ENCODE measurements at regions not wholly inside any gene's neighbourhood (a gene's known extent, or its start where the extent isn't known, plus 50 kb on each side); places are given as distances from the start of the nearest gene placed in this dataset.
"Not testable (repeated sequence)": the region's sequence is repeated elsewhere in the genome, so short reads cannot be mapped to it uniquely, and the experiment has no call there.

DNA sequence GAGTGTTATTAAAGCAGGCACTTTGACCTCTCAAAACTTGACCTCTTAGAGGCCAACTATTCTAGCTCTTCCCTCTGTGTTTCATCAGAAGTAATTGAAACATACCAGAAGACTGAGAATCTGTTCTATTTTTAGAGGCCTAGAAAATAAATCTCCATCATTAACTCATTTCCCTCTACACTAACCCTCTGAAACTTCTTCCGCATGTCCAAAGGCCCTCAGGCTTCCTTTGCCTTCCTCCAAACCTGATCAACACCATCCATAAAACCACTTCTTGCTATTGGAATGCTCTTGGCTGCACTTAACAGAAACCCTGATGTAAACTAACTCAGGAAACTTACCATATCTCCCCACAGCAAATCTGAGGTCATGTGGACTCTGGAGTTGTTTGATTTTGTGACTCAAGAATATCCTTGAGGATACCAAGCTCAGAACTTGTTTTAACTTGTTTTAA, 196.4 kb downstream of the RPAP3 start:
- no peaks in the 10 kb centered on the region for H3K27me3 Mint-ChIP-seq
- ATAC-seq (replicated peaks; ENCODE audit: extremely low read depth, poor library complexity, severe bottlenecking) (no peak), DNase-seq (ENCODE audit: low spot score in 2 of 2) (no peak)
- H3K4me3 Mint-ChIP-seq = no peak overlapping the region
- no peak overlapping the region for H3K27ac Mint-ChIP-seq (ENCODE audit: low read depth)
- no peaks in the 10 kb centered on the region for H3K4me1 Mint-ChIP-seq
- H3K36me3 Mint-ChIP-seq (ENCODE audit: insufficient read depth) = peaks cover 1% of the 10 kb centered on the region
- no peaks in the 10 kb centered on the region for H3K9me3 Mint-ChIP-seq

DNA sequence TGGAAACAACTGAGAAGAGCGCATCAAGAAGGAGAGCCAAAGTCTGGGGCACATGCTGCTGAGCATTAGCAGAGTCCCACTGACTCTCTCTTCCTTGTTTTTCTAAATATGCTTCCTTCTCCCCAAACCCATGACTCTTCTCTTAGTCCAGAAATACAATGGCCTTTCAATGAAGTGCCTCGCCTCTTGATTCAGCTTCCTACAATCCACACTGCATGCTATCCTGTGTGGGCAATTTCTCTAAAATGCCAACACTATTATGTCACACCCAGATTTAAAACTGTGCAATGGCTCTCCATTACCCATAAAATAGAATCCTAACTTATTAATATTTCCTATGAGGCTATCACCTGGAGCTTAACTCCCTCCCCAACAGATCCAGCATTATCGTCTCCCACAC, 198.6 kb downstream of the RPAP3 start:
- no peak overlapping the region for H3K27ac Mint-ChIP-seq (ENCODE audit: low read depth)

GRCh38 chr12:47504775-47505446, 200.9 kb downstream of the RPAP3 start:
- ATAC-seq (replicated peaks; ENCODE audit: extremely low read depth, poor library complexity, severe bottlenecking) (no peak), DNase-seq (ENCODE audit: low spot score in 2 of 2) (no peak)
- no peak overlapping the region for H3K4me3 Mint-ChIP-seq
- H3K9me3 Mint-ChIP-seq = peaks cover 5% of the 10 kb centered on the region
- H3K36me3 Mint-ChIP-seq (ENCODE audit: insufficient read depth) = peaks cover 1% of the 10 kb centered on the region
- no peaks in the 10 kb centered on the region for H3K4me1 Mint-ChIP-seq
- H3K27ac Mint-ChIP-seq (ENCODE audit: low read depth) = no peak overlapping the region
- H3K27me3 Mint-ChIP-seq = peaks cover 16% of the 10 kb centered on the region

More for the DNA sequence above, 198.6 kb downstream of the RPAP3 start:
- Mint-ChIP-seq H3K4me3 (no peak overlapping the region), H3K9me3 (no peaks in the 10 kb centered on the region), H3K36me3 (ENCODE audit: insufficient read depth) (peaks cover 1% of the 10 kb centered on the region), H3K4me1 (no peaks in the 10 kb centered on the region), H3K27me3 (no peaks in the 10 kb centered on the region)
- no peak for ATAC-seq (replicated peaks; ENCODE audit: extremely low read depth, poor library complexity, severe bottlenecking)
- DNase-seq (ENCODE audit: low spot score in 2 of 2) = no peak

DNA sequence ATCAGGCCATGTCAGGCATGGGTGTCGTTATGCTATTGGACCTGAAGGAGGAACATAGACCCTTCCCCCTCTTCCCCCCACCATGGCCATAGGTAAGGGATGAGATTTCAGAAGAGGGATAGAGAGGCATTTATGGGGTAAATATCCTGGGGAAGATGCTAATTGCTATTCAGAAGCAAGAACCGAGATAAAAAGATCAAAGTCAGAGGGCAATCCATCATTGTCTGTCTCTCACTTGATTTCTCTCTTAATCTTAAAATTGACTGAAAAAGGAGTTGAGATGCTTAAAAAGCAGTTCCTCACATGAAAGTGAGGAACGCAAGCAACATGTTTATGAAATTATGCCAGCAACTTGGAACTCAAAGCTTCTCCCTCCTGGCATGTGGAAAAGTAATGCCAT, 212.0 kb downstream of the RPAP3 start:
- Mint-ChIP-seq H3K36me3 (ENCODE audit: insufficient read depth) (peaks cover 2% of the 10 kb centered on the region), H3K4me3 (no peak overlapping the region), H3K27me3 (peaks cover 73% of the 10 kb centered on the region), H3K4me1 (no peaks in the 10 kb centered on the region), H3K9me3 (peaks cover 4% of the 10 kb centered on the region), H3K27ac (ENCODE audit: low read depth) (no peak overlapping the region)
- no peak for ATAC-seq (replicated peaks; ENCODE audit: extremely low read depth, poor library complexity, severe bottlenecking)
- no peak for DNase-seq (ENCODE audit: low spot score in 2 of 2)

DNA sequence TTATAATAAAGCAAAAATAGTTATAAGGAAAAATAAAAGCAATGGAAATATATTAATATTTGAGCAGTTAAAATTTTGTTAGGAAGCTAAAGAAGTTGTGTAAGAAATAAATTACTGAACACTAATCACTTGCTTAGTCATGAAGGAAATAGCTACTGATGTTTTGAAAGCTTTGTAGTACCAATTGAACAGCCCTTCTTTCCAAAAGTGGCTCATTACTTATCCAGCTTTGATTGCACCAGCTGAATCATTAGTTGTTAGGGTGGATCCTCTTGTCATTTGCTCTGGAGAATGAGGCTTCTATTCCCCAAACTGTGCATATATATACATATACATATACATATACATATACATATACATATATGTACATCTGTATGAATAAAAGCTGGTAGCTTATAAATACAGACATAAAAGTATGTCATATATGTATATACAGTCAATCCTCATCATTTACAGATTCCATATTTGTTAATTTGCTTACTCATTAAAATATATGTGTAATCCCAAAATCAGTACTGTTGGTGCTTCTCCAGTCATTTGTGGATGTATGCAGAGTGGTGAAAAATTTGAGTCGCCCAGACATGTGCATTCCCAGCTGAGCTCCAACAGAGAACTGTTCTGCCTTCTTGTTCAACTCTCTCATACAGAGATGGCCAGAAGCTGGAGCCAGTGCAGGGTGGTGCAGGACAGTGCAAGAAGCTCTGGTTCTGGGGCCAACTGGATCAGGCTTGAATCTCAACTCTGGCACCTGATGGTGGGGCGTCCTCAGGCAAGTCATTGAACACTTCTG, 214.1 kb downstream of the RPAP3 start:
- Mint-ChIP-seq H3K9me3 (no peaks in the 10 kb centered on the region), H3K36me3 (ENCODE audit: insufficient read depth) (peaks cover 1% of the 10 kb centered on the region), H3K4me3 (no peak overlapping the region), H3K27me3 (peaks cover 74% of the 10 kb centered on the region), H3K4me1 (no peaks in the 10 kb centered on the region), H3K27ac (ENCODE audit: low read depth) (no peak overlapping the region)
- no peak for ATAC-seq (replicated peaks; ENCODE audit: extremely low read depth, poor library complexity, severe bottlenecking)
- DNase-seq (ENCODE audit: low spot score in 2 of 2) = no peak

GRCh38 chr12:47488888-47489287, 216.9 kb downstream of the RPAP3 start:
- no peaks in the 10 kb centered on the region for H3K9me3 Mint-ChIP-seq
- ATAC-seq (replicated peaks; ENCODE audit: extremely low read depth, poor library complexity, severe bottlenecking) (no peak), DNase-seq (ENCODE audit: low spot score in 2 of 2) (no peak)
- H3K4me1 Mint-ChIP-seq = no peaks in the 10 kb centered on the region
- peaks cover 77% of the 10 kb centered on the region for H3K27me3 Mint-ChIP-seq
- H3K4me3 Mint-ChIP-seq = no peak overlapping the region
- no peak overlapping the region for H3K27ac Mint-ChIP-seq (ENCODE audit: low read depth)
- peaks cover 1% of the 10 kb centered on the region for H3K36me3 Mint-ChIP-seq (ENCODE audit: insufficient read depth)

- H3K4me1 Mint-ChIP-seq = no peaks in the 10 kb centered on the region
- DNase-seq (ENCODE audit: low spot score in 2 of 2) (no peak), ATAC-seq (replicated peaks; ENCODE audit: extremely low read depth, poor library complexity, severe bottlenecking) (no peak)
- peaks cover 9% of the 10 kb centered on the region for H3K9me3 Mint-ChIP-seq
- H3K27ac Mint-ChIP-seq (ENCODE audit: low read depth) = no peak overlapping the region
- H3K27me3 Mint-ChIP-seq = peaks cover 87% of the 10 kb centered on the region
- peaks cover 4% of the 10 kb centered on the region for H3K36me3 Mint-ChIP-seq (ENCODE audit: insufficient read depth)
- no peak overlapping the region for H3K4me3 Mint-ChIP-seq
Observed at GRCh38 chr12:47481041-47481440, 224.8 kb downstream of the RPAP3 start.

GRCh38 chr12:47478426-47478825, 227.4 kb downstream of the RPAP3 start:
- DNase-seq (ENCODE audit: low spot score in 2 of 2) = no peak
- peaks cover 73% of the 10 kb centered on the region for H3K27me3 Mint-ChIP-seq
- H3K36me3 Mint-ChIP-seq (ENCODE audit: insufficient read depth) = peaks cover 4% of the 10 kb centered on the region
- no peak for ATAC-seq (replicated peaks; ENCODE audit: extremely low read depth, poor library complexity, severe bottlenecking)
- no peaks in the 10 kb centered on the region for H3K4me1 Mint-ChIP-seq
- H3K27ac Mint-ChIP-seq (ENCODE audit: low read depth) = no peak overlapping the region
- peaks cover 14% of the 10 kb centered on the region for H3K9me3 Mint-ChIP-seq
- H3K4me3 Mint-ChIP-seq = no peak overlapping the region

- ATAC-seq (replicated peaks; ENCODE audit: extremely low read depth, poor library complexity, severe bottlenecking) = no peak
- no peaks in the 10 kb centered on the region for H3K4me1 Mint-ChIP-seq
- no peak for DNase-seq (ENCODE audit: low spot score in 2 of 2)
- peaks cover 34% of the 10 kb centered on the region for H3K27me3 Mint-ChIP-seq
- peaks cover 2% of the 10 kb centered on the region for H3K36me3 Mint-ChIP-seq (ENCODE audit: insufficient read depth)
- H3K9me3 Mint-ChIP-seq = peaks cover 14% of the 10 kb centered on the region
- H3K4me3 Mint-ChIP-seq = no peak overlapping the region
- no peak overlapping the region for H3K27ac Mint-ChIP-seq (ENCODE audit: low read depth)
Observed at GRCh38 chr12:47473091-47473490, 232.7 kb downstream of the RPAP3 start.

DNA sequence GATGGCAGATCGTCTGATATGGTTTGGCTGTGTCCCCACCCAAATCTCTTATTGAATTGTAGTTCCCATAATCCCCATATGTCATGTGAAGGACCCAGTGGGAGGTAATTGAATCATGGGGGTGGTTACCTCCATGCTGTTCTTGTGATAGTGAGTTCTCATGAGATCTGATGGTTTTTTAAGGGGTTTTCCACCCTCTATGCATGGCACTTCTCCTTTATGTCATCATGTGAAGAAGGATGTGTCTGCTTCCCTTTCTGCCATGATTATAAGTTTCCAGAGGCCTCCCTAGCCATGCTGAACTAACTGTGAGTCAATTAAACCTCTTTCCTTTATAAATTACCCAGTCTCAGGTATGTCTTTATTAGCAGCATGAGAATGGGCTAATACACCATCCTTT, 235.5 kb downstream of the RPAP3 start:
- ATAC-seq (replicated peaks; ENCODE audit: extremely low read depth, poor library complexity, severe bottlenecking); H3K4me1 Mint-ChIP-seq; H3K36me3 Mint-ChIP-seq (ENCODE audit: insufficient read depth); H3K9me3 Mint-ChIP-seq; H3K27ac Mint-ChIP-seq (ENCODE audit: low read depth); DNase-seq (ENCODE audit: low spot score in 2 of 2); H3K4me3 Mint-ChIP-seq: not testable (repeated sequence)
- H3K27me3 Mint-ChIP-seq = peaks cover 32% of the 10 kb centered on the region

DNA sequence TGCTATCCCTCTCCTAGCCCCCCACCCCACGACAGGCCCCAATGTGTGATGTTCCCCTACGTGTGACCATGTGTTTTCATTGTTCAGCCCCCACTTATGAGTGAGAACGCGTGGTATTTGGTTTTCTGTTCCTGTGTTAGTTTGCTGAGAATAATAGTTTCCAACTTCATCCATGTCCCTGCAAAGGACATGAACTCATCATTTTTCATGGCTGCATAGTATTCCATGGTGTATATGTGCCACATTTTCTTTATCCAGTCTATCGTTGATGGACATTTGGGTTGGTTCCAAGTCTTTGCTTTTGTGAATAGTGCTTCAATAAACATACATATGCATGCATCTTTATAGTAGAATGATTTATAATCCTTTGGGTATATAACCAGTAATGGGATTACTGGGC, 241.9 kb downstream of the RPAP3 start:
- not testable (repeated sequence) for H3K36me3 Mint-ChIP-seq (ENCODE audit: insufficient read depth); H3K27ac Mint-ChIP-seq (ENCODE audit: low read depth); ATAC-seq (replicated peaks; ENCODE audit: extremely low read depth, poor library complexity, severe bottlenecking); DNase-seq (ENCODE audit: low spot score in 2 of 2); H3K4me1 Mint-ChIP-seq; H3K9me3 Mint-ChIP-seq; H3K4me3 Mint-ChIP-seq
- peaks cover 57% of the 10 kb centered on the region for H3K27me3 Mint-ChIP-seq

- Mint-ChIP-seq H3K4me3 (no peak overlapping the region), H3K9me3 (no peaks in the 10 kb centered on the region), H3K27me3 (peaks cover 68% of the 10 kb centered on the region), H3K4me1 (no peaks in the 10 kb centered on the region), H3K27ac (ENCODE audit: low read depth) (no peak overlapping the region), H3K36me3 (ENCODE audit: insufficient read depth) (peaks cover 2% of the 10 kb centered on the region)
- no peak for DNase-seq (ENCODE audit: low spot score in 2 of 2)
- no peak for ATAC-seq (replicated peaks; ENCODE audit: extremely low read depth, poor library complexity, severe bottlenecking)
Observed at GRCh38 chr12:47458279-47458678, 247.6 kb downstream of the RPAP3 start.

DNA sequence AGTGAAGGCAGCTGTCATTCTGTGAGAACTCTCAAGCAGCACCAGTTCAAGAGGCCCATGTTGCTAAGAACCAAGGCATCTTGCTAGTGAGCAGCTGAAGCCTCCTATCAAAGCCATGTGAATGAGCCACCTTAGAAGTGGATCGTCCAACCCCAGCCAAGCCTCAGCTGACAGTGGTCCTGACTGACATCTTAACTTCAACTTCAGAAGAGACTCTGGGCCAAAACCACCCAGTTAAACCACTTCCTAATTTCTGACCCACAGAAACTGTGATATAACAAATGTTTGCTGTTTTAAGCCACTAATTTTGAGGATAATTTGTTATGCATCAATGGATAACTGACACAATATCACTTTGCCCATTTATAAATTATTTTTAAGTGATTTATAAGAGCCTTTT, 256.0 kb downstream of the RPAP3 start:
- ATAC-seq (replicated peaks; ENCODE audit: extremely low read depth, poor library complexity, severe bottlenecking) (no peak), DNase-seq (ENCODE audit: low spot score in 2 of 2) (no peak)
- H3K27ac Mint-ChIP-seq (ENCODE audit: low read depth) = no peak overlapping the region
- H3K27me3 Mint-ChIP-seq = peaks cover 62% of the 10 kb centered on the region
- no peak overlapping the region for H3K4me3 Mint-ChIP-seq
- peaks cover 1% of the 10 kb centered on the region for H3K9me3 Mint-ChIP-seq
- no peaks in the 10 kb centered on the region for H3K36me3 Mint-ChIP-seq (ENCODE audit: insufficient read depth)
- H3K4me1 Mint-ChIP-seq = no peaks in the 10 kb centered on the region
